ENCODE measurements at regions not wholly inside any gene's neighbourhood (a gene's known extent, or its start where the extent isn't known, plus 50 kb on each side); places are given as distances from the start of the nearest gene placed in this dataset.

- Mint-ChIP-seq H3K4me3 (ENCODE audit: unreplicated experiment) (no peak overlapping the region), H3K4me1 (ENCODE audit: unreplicated experiment) (no peaks in the 10 kb centered on the region), H3K27me3 (ENCODE audit: unreplicated experiment) (no peaks in the 10 kb centered on the region), H3K9me3 (ENCODE audit: unreplicated experiment) (peaks cover 11% of the 10 kb centered on the region), H3K27ac (ENCODE audit: unreplicated experiment) (no peak overlapping the region), H3K36me3 (ENCODE audit: unreplicated experiment) (no peaks in the 10 kb centered on the region)
- TF ChIP-seq CTCF (IDR thresholded peaks at IDR 0.05): no peak
- no peak for DNase-seq (ENCODE audit: extremely low spot score, unreplicated experiment)
Observed at GRCh38 chr17:33475594-33475993, 182.5 kb upstream of the ASIC2 start.

- no peak overlapping the region for H3K27ac Mint-ChIP-seq (ENCODE audit: unreplicated experiment)
- H3K4me1 Mint-ChIP-seq (ENCODE audit: unreplicated experiment): no peaks in the 10 kb centered on the region
- TF ChIP-seq CTCF (IDR thresholded peaks at IDR 0.05): no peak
- peaks cover 3% of the 10 kb centered on the region for H3K9me3 Mint-ChIP-seq (ENCODE audit: unreplicated experiment)
- H3K4me3 Mint-ChIP-seq (ENCODE audit: unreplicated experiment): no peak overlapping the region
- no peaks in the 10 kb centered on the region for H3K36me3 Mint-ChIP-seq (ENCODE audit: unreplicated experiment)
- no peak for DNase-seq (ENCODE audit: extremely low spot score, unreplicated experiment)
- H3K27me3 Mint-ChIP-seq (ENCODE audit: unreplicated experiment): no peaks in the 10 kb centered on the region
Observed at GRCh38 chr17:33481652-33482051, 188.6 kb upstream of the ASIC2 start.

- Mint-ChIP-seq H3K36me3 (ENCODE audit: unreplicated experiment) (no peaks in the 10 kb centered on the region), H3K27me3 (ENCODE audit: unreplicated experiment) (no peaks in the 10 kb centered on the region), H3K27ac (ENCODE audit: unreplicated experiment) (no peak overlapping the region), H3K9me3 (ENCODE audit: unreplicated experiment) (peaks cover 3% of the 10 kb centered on the region), H3K4me1 (ENCODE audit: unreplicated experiment) (no peaks in the 10 kb centered on the region), H3K4me3 (ENCODE audit: unreplicated experiment) (no peak overlapping the region)
- no peak for DNase-seq (ENCODE audit: extremely low spot score, unreplicated experiment)
- TF ChIP-seq CTCF (IDR thresholded peaks at IDR 0.05): no peak
Observed at GRCh38 chr17:33482636-33483035, 189.5 kb upstream of the ASIC2 start.

- no peak for DNase-seq (ENCODE audit: extremely low spot score, unreplicated experiment)
- H3K27ac Mint-ChIP-seq (ENCODE audit: unreplicated experiment): no peak overlapping the region
- no peaks in the 10 kb centered on the region for H3K27me3 Mint-ChIP-seq (ENCODE audit: unreplicated experiment)
- no peak for TF ChIP-seq CTCF (IDR thresholded peaks at IDR 0.05)
- peaks cover 4% of the 10 kb centered on the region for H3K9me3 Mint-ChIP-seq (ENCODE audit: unreplicated experiment)
- H3K4me1 Mint-ChIP-seq (ENCODE audit: unreplicated experiment): no peaks in the 10 kb centered on the region
- H3K36me3 Mint-ChIP-seq (ENCODE audit: unreplicated experiment): no peaks in the 10 kb centered on the region
- H3K4me3 Mint-ChIP-seq (ENCODE audit: unreplicated experiment): no peak overlapping the region
Observed at GRCh38 chr17:33484559-33484958, 191.5 kb upstream of the ASIC2 start.

GRCh38 chr17:33486135-33486885, 193.2 kb upstream of the ASIC2 start:
- Mint-ChIP-seq H3K36me3 (ENCODE audit: unreplicated experiment) (no peaks in the 10 kb centered on the region), H3K4me3 (ENCODE audit: unreplicated experiment) (no peak overlapping the region), H3K9me3 (ENCODE audit: unreplicated experiment) (peaks cover 9% of the 10 kb centered on the region), H3K4me1 (ENCODE audit: unreplicated experiment) (no peaks in the 10 kb centered on the region), H3K27me3 (ENCODE audit: unreplicated experiment) (no peaks in the 10 kb centered on the region), H3K27ac (ENCODE audit: unreplicated experiment) (no peak overlapping the region)
- DNase-seq (ENCODE audit: extremely low spot score, unreplicated experiment): no peak
- no peak for TF ChIP-seq CTCF (IDR thresholded peaks at IDR 0.05)

Data from osteocyte (in vitro differentiated cells).